ENCODE measurements at regions not wholly inside any gene's neighbourhood (a gene's known extent, or its start where the extent isn't known, plus 50 kb on each side); places are given as distances from the start of the nearest gene placed in this dataset.

GRCh38 chr10:63760034-63760707 is 239.0 kb downstream of the REEP3 start:
- peaks cover 40% of the 10 kb centered on the region for H3K27me3 Mint-ChIP-seq (ENCODE audit: low read depth)
- no peak for DNase-seq
- no peak overlapping the region for H3K27ac Mint-ChIP-seq
- no peaks in the 10 kb centered on the region for H3K4me1 Mint-ChIP-seq (ENCODE audit: low read depth)
- no peak for ATAC-seq (replicated peaks in 1 of 2)
- no peak overlapping the region for H3K4me3 Mint-ChIP-seq
- no peaks in the 10 kb centered on the region for H3K36me3 Mint-ChIP-seq (ENCODE audit: insufficient read depth in 2 of 2)
- H3K9me3 Mint-ChIP-seq = no peaks in the 10 kb centered on the region

- Mint-ChIP-seq H3K9me3 (no peaks in the 10 kb centered on the region), H3K4me1 (ENCODE audit: low read depth) (no peaks in the 10 kb centered on the region), H3K36me3 (ENCODE audit: insufficient read depth in 2 of 2) (no peaks in the 10 kb centered on the region), H3K4me3 (no peak overlapping the region), H3K27ac (no peak overlapping the region), H3K27me3 (ENCODE audit: low read depth) (peaks cover 42% of the 10 kb centered on the region)
- ATAC-seq (replicated peaks in 1 of 2) (no peak), DNase-seq (no peak)
These were observed 239.5 kb downstream of the REEP3 start for GRCh38 chr10:63760708-63761047.

DNA sequence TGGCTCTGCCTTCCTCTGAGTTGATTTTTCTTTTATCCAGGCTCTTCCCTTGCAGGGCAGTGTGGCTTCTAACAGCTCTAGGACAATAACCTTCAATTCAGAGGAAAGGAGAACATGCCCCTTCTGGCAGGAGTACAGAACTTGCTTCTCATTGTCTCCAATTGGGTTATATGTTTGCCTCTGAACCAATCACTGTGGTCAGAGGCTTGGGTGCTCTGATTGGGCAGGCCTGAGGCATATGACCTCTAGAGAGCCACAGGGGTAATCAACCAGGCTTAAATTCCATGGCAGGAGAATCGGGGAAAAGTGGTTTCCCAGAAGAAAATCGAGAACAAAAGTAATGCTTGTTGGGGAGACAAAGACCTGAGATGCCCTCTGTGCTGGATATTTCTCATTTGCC is 240.0 kb downstream of the REEP3 start:
- peaks cover 44% of the 10 kb centered on the region for H3K27me3 Mint-ChIP-seq (ENCODE audit: low read depth)
- H3K4me3 Mint-ChIP-seq = no peak overlapping the region
- ATAC-seq (replicated peaks in 1 of 2) (no peak), DNase-seq (no peak)
- no peaks in the 10 kb centered on the region for H3K36me3 Mint-ChIP-seq (ENCODE audit: insufficient read depth in 2 of 2)
- no peak overlapping the region for H3K27ac Mint-ChIP-seq
- H3K9me3 Mint-ChIP-seq = no peaks in the 10 kb centered on the region
- no peaks in the 10 kb centered on the region for H3K4me1 Mint-ChIP-seq (ENCODE audit: low read depth)

DNA sequence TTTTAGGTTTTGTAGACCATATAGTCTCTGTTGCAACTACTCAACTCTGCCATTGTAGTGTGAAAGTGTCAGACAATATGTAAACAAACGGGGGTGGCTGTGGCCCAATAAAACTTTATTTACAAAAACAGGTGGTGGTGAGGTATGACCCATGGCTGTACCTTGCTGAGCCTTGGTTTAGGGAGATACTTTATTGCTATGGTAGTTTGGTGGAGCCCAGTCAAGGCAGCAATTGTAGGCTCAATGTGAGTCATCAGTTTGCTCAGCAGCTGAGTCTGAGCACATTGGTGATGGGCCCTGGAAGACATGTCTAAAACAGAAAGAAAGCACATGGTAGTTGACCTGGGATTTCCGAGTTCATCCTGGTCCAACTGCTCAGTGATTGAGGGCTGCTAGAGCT is 242.5 kb downstream of the REEP3 start:
- H3K27ac Mint-ChIP-seq = no peak overlapping the region
- no peaks in the 10 kb centered on the region for H3K4me1 Mint-ChIP-seq (ENCODE audit: low read depth)
- ATAC-seq (replicated peaks in 1 of 2) (no peak), DNase-seq (no peak)
- H3K9me3 Mint-ChIP-seq = no peaks in the 10 kb centered on the region
- H3K4me3 Mint-ChIP-seq = no peak overlapping the region
- no peaks in the 10 kb centered on the region for H3K36me3 Mint-ChIP-seq (ENCODE audit: insufficient read depth in 2 of 2)
- H3K27me3 Mint-ChIP-seq (ENCODE audit: low read depth) = peaks cover 45% of the 10 kb centered on the region

DNA sequence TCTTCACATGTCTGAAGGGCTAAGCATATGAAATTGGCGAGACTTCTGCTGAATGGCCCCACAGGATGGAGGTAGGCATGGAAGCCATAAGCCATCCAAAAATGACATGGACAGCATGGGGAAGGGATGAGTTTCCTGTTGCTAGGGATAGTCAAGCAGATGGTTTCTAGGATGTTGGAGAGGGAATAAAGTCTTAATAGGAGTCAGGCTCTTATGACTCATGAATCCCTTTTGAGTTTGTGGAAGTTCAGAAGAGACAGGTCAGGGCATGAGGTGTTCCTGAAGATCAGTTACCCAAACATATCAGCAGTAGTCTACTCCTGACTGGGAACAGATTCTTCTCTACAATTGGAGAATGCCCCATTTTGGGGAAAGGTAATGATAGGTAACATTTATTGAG is 243.9 kb downstream of the REEP3 start:
- no peak overlapping the region for H3K27ac Mint-ChIP-seq
- no peak overlapping the region for H3K4me3 Mint-ChIP-seq
- no peak for ATAC-seq (replicated peaks in 1 of 2)
- no peaks in the 10 kb centered on the region for H3K36me3 Mint-ChIP-seq (ENCODE audit: insufficient read depth in 2 of 2)
- DNase-seq = no peak
- no peaks in the 10 kb centered on the region for H3K4me1 Mint-ChIP-seq (ENCODE audit: low read depth)
- H3K9me3 Mint-ChIP-seq = no peaks in the 10 kb centered on the region
- H3K27me3 Mint-ChIP-seq (ENCODE audit: low read depth) = peaks cover 38% of the 10 kb centered on the region

DNA sequence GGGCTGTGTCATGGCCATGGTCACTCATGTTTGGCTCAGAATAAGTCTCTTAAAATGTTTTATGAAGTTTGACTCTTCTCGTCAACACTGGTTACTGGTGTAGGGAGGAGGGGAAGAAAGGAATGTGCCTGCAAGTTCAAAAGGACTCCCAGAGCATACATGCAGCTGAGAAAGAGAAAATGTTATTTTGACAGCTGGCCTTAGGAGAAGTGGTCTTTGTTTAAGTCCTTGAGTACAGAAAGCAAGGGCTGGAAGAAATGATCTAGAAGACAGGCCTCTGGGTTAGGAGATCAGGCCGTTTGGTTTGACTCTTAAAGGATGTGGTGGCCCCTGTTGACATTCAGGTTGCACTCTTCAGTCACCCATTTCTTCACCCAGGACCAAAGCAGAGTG is 245.5 kb downstream of the REEP3 start:
- no peak overlapping the region for H3K27ac Mint-ChIP-seq
- no peaks in the 10 kb centered on the region for H3K4me1 Mint-ChIP-seq (ENCODE audit: low read depth)
- no peaks in the 10 kb centered on the region for H3K9me3 Mint-ChIP-seq
- no peak for ATAC-seq (replicated peaks in 1 of 2)
- no peaks in the 10 kb centered on the region for H3K36me3 Mint-ChIP-seq (ENCODE audit: insufficient read depth in 2 of 2)
- H3K4me3 Mint-ChIP-seq = no peak overlapping the region
- no peak for DNase-seq
- peaks cover 41% of the 10 kb centered on the region for H3K27me3 Mint-ChIP-seq (ENCODE audit: low read depth)

GRCh38 chr10:63767138-63767801 is 246.1 kb downstream of the REEP3 start:
- Mint-ChIP-seq H3K9me3 (no peaks in the 10 kb centered on the region), H3K4me1 (ENCODE audit: low read depth) (no peaks in the 10 kb centered on the region), H3K4me3 (no peak overlapping the region), H3K27me3 (ENCODE audit: low read depth) (peaks cover 41% of the 10 kb centered on the region), H3K36me3 (ENCODE audit: insufficient read depth in 2 of 2) (no peaks in the 10 kb centered on the region), H3K27ac (no peak overlapping the region)
- DNase-seq (no peak), ATAC-seq (replicated peaks in 1 of 2) (no peak)

DNA sequence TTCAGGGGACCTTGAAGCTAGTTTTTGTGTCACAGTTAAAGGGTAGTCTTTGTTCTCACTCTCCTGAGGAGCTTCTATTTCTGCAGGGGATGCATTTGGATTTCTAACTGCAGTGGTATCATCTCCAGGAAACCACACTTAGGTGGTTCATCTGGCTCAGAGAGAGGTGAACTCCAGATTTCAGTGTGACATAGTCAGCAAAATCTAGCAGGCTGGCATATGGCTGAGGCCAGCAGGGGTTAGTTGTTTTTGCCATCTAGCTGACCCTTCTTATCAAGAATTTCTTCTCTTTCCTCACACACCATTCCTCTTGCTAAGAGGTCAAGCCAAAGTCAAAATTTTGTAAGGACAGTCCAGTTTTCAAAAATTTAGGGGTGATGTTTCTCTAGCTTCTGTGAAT is 248.2 kb downstream of the REEP3 start:
- H3K27me3 Mint-ChIP-seq (ENCODE audit: low read depth) = peaks cover 51% of the 10 kb centered on the region
- no peaks in the 10 kb centered on the region for H3K4me1 Mint-ChIP-seq (ENCODE audit: low read depth)
- H3K9me3 Mint-ChIP-seq = no peaks in the 10 kb centered on the region
- H3K36me3 Mint-ChIP-seq (ENCODE audit: insufficient read depth in 2 of 2) = no peaks in the 10 kb centered on the region
- no peak for ATAC-seq (replicated peaks in 1 of 2)
- H3K4me3 Mint-ChIP-seq = no peak overlapping the region
- no peak overlapping the region for H3K27ac Mint-ChIP-seq
- no peak for DNase-seq

- DNase-seq = no peak
- H3K4me3 Mint-ChIP-seq = no peak overlapping the region
- H3K27me3 Mint-ChIP-seq (ENCODE audit: low read depth) = peaks cover 41% of the 10 kb centered on the region
- no peaks in the 10 kb centered on the region for H3K36me3 Mint-ChIP-seq (ENCODE audit: insufficient read depth in 2 of 2)
- H3K4me1 Mint-ChIP-seq (ENCODE audit: low read depth) = no peaks in the 10 kb centered on the region
- no peak overlapping the region for H3K27ac Mint-ChIP-seq
- ATAC-seq (replicated peaks in 1 of 2) = no peak
- no peaks in the 10 kb centered on the region for H3K9me3 Mint-ChIP-seq
These were observed 249.3 kb downstream of the REEP3 start for GRCh38 chr10:63770523-63770922.

DNA sequence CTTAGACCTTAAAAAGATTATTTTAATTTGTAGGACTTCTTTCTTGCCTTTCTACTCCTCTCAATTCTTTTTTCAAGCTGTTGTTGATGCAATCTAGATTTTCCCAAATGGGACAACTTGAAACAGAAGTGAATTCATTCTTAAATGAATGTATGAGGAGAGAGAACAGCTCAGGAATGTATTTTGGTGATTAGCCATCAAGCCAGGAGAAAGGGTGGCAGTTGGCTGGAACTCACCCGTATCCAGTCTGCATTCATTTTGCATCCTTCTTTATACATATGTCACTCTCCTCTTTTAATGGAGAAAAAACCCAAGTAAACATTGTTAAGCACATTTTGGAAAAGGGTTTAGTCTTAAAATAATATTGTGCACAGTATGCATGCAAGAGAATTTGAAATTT is 251.3 kb downstream of the REEP3 start:
- ATAC-seq (replicated peaks in 1 of 2) = no peak
- no peak for DNase-seq
- Mint-ChIP-seq H3K27me3 (ENCODE audit: low read depth) (peaks cover 45% of the 10 kb centered on the region), H3K4me1 (ENCODE audit: low read depth) (no peaks in the 10 kb centered on the region), H3K4me3 (no peak overlapping the region), H3K27ac (no peak overlapping the region), H3K36me3 (ENCODE audit: insufficient read depth in 2 of 2) (no peaks in the 10 kb centered on the region), H3K9me3 (no peaks in the 10 kb centered on the region)

DNA sequence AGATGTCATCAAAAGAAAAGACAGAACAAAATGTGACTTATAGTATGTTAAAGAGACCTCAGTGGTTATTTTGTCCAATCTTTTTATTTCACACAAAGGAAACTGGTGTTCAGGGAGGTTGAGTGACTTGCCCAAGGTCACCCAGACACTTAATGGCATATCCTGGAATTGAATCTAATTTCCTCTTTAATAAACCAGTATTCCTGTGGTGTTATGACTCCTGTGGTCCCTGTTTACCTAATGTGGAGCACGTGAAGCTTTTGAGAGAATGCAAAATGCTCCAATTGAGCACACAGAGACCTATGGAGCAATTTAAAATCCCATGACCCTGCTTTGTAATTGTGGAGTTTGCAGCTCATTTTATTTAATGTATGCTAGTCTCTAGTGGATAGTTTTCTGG is 251.9 kb downstream of the REEP3 start:
- Mint-ChIP-seq H3K4me1 (ENCODE audit: low read depth) (no peaks in the 10 kb centered on the region), H3K9me3 (no peaks in the 10 kb centered on the region), H3K36me3 (ENCODE audit: insufficient read depth in 2 of 2) (no peaks in the 10 kb centered on the region), H3K4me3 (no peak overlapping the region), H3K27ac (no peak overlapping the region), H3K27me3 (ENCODE audit: low read depth) (peaks cover 45% of the 10 kb centered on the region)
- ATAC-seq (replicated peaks in 1 of 2) (no peak), DNase-seq (no peak)

DNA sequence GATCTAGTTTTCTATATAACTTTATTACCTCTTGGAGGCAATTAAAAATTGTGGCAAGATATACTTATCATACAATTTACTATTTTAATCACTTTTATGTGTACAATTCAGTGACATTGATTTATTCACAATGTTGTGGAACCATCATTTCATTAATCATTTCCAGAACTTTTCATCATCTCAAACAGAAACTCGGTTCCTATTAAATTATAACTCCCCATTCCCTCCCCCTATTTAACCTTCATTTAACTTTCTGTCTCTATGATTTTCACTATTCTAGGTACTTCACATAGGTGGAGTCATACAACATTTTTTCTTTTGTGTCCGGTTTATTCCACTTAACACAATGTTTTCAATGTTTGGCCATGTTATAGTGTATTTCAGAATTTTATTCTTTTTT is 252.8 kb downstream of the REEP3 start:
- Mint-ChIP-seq H3K27ac (no peak overlapping the region), H3K27me3 (ENCODE audit: low read depth) (peaks cover 45% of the 10 kb centered on the region), H3K36me3 (ENCODE audit: insufficient read depth in 2 of 2) (no peaks in the 10 kb centered on the region), H3K9me3 (no peaks in the 10 kb centered on the region), H3K4me3 (no peak overlapping the region), H3K4me1 (ENCODE audit: low read depth) (no peaks in the 10 kb centered on the region)
- no peak for DNase-seq
- no peak for ATAC-seq (replicated peaks in 1 of 2)

- H3K4me3 Mint-ChIP-seq = no peak overlapping the region
- no peaks in the 10 kb centered on the region for H3K36me3 Mint-ChIP-seq (ENCODE audit: insufficient read depth in 2 of 2)
- H3K27ac Mint-ChIP-seq = no peak overlapping the region
- DNase-seq (no peak), ATAC-seq (replicated peaks in 1 of 2) (no peak)
- no peaks in the 10 kb centered on the region for H3K9me3 Mint-ChIP-seq
- H3K27me3 Mint-ChIP-seq (ENCODE audit: low read depth) = peaks cover 41% of the 10 kb centered on the region
- H3K4me1 Mint-ChIP-seq (ENCODE audit: low read depth) = no peaks in the 10 kb centered on the region
These were observed 258.9 kb downstream of the REEP3 start for GRCh38 chr10:63780101-63780500.

- Mint-ChIP-seq H3K4me3 (no peak overlapping the region), H3K36me3 (ENCODE audit: insufficient read depth in 2 of 2) (no peaks in the 10 kb centered on the region), H3K4me1 (ENCODE audit: low read depth) (no peaks in the 10 kb centered on the region), H3K27ac (no peak overlapping the region), H3K27me3 (ENCODE audit: low read depth) (peaks cover 47% of the 10 kb centered on the region), H3K9me3 (peaks cover 0 to 3% of the 10 kb centered on the region in 2 donors)
- DNase-seq (no peak), ATAC-seq (replicated peaks in 1 of 2) (no peak)
These were observed 260.0 kb downstream of the REEP3 start for GRCh38 chr10:63781226-63781625.
